ENCODE measurements at regions not wholly inside any gene's neighbourhood (a gene's known extent, or its start where the extent isn't known, plus 50 kb on each side); places are given as distances from the start of the nearest gene placed in this dataset.

- no peak overlapping the region for H3K9ac ChIP-seq (ENCODE audit: low read length)
- no peaks in the 10 kb centered on the region for H3K79me1 ChIP-seq (replicated peaks; ENCODE audit: low read length, poor library complexity, severe bottlenecking)
- H3K4me1 ChIP-seq (ENCODE audit: control insufficient read depth, insufficient read depth, low read depth, low read length) = no peaks in the 10 kb centered on the region
- no peak overlapping the region for H3K14ac ChIP-seq (ENCODE audit: low read length in 2 of 2)
- no peak overlapping the region for H3K27ac ChIP-seq (ENCODE audit: low read length, poor library complexity, severe bottlenecking)
- H4K8ac ChIP-seq (ENCODE audit: low read length) = no peak overlapping the region
- no peaks in the 10 kb centered on the region for H3K9me3 ChIP-seq (ENCODE audit: control insufficient read depth, low read length)
- no peak overlapping the region for H3K18ac ChIP-seq (ENCODE audit: low read depth in 1 of 2, low read length in 2 of 2)
- no peak overlapping the region for H2BK12ac ChIP-seq (ENCODE audit: low read length in 2 of 2)
- DNase-seq = no peak
- H3K4me2 ChIP-seq (ENCODE audit: low read length, poor library complexity, severe bottlenecking) = no peak overlapping the region
- 82% methylated on average over 20 of the region's 22 CpGs for WGBS
- no peak overlapping the region for H3K23ac ChIP-seq (ENCODE audit: low read length in 2 of 2)
- no peaks in the 10 kb centered on the region for H3K36me3 ChIP-seq (ENCODE audit: control insufficient read depth in 1 of 2, insufficient read depth in 2 of 2, low read depth in 1 of 2, low read length in 2 of 2)
- H3K27me3 ChIP-seq (ENCODE audit: control insufficient read depth in 1 of 2, insufficient read depth in 1 of 2, low read length in 2 of 2) = peaks cover 52 to 96% of the 10 kb centered on the region in 2 experiments
- no peak overlapping the region for H2BK15ac ChIP-seq (ENCODE audit: low read depth, poor library complexity, severe bottlenecking)
- no peak overlapping the region for H4K91ac ChIP-seq (ENCODE audit: low read length)
- no peak overlapping the region for H3K4me3 ChIP-seq (ENCODE audit: insufficient read depth in 1 of 2, low read depth in 1 of 2, low read length in 2 of 2)
- H2BK120ac ChIP-seq (ENCODE audit: low read depth, low read length) = no peak overlapping the region
- H2AK5ac ChIP-seq (ENCODE audit: low read length, severe bottlenecking) = no peak overlapping the region
- H2BK5ac ChIP-seq (ENCODE audit: low read depth, low read length, poor library complexity, severe bottlenecking) = no peak overlapping the region
- H2AFZ ChIP-seq (ENCODE audit: low read depth, low read length) = no peak overlapping the region
- no peak overlapping the region for H3K4ac ChIP-seq (ENCODE audit: low read depth in 1 of 2, low read length in 2 of 2)
Observed at GRCh38 chr15:77732514-77733335, 100.0 kb upstream of the LINGO1 start.

GRCh38 chr15:77731945-77732344 is 99.2 kb upstream of the LINGO1 start:
- H3K14ac ChIP-seq (ENCODE audit: low read length in 2 of 2) = no peak overlapping the region
- H3K4me3 ChIP-seq (ENCODE audit: insufficient read depth in 1 of 2, low read depth in 1 of 2, low read length in 2 of 2) = peak overlapping the region in 1 of 2 experiments; percentile 2
- H3K18ac ChIP-seq (ENCODE audit: low read depth in 1 of 2, low read length in 2 of 2) = no peak overlapping the region
- H3K36me3 ChIP-seq (ENCODE audit: control insufficient read depth in 1 of 2, insufficient read depth in 2 of 2, low read depth in 1 of 2, low read length in 2 of 2) = no peaks in the 10 kb centered on the region
- H3K27ac ChIP-seq (ENCODE audit: low read length, poor library complexity, severe bottlenecking) = no peak overlapping the region
- H2AFZ ChIP-seq (ENCODE audit: low read depth, low read length) = no peak overlapping the region
- no peak overlapping the region for H4K8ac ChIP-seq (ENCODE audit: low read length)
- H2BK5ac ChIP-seq (ENCODE audit: low read depth, low read length, poor library complexity, severe bottlenecking) = no peak overlapping the region
- 65% methylated on average over 5 of the region's 5 CpGs for WGBS
- no peak overlapping the region for H3K4me2 ChIP-seq (ENCODE audit: low read length, poor library complexity, severe bottlenecking)
- no peak overlapping the region for H2BK120ac ChIP-seq (ENCODE audit: low read depth, low read length)
- no peak overlapping the region for H3K4ac ChIP-seq (ENCODE audit: low read depth in 1 of 2, low read length in 2 of 2)
- H3K9me3 ChIP-seq (ENCODE audit: control insufficient read depth, low read length) = no peaks in the 10 kb centered on the region
- DNase-seq = no peak
- H3K23ac ChIP-seq (ENCODE audit: low read length in 2 of 2) = no peak overlapping the region
- peaks cover 47 to 94% of the 10 kb centered on the region in 2 experiments for H3K27me3 ChIP-seq (ENCODE audit: control insufficient read depth in 1 of 2, insufficient read depth in 1 of 2, low read length in 2 of 2)
- no peak overlapping the region for H2BK15ac ChIP-seq (ENCODE audit: low read depth, poor library complexity, severe bottlenecking)
- no peak overlapping the region for H2BK12ac ChIP-seq (ENCODE audit: low read length in 2 of 2)
- no peaks in the 10 kb centered on the region for H3K79me1 ChIP-seq (replicated peaks; ENCODE audit: low read length, poor library complexity, severe bottlenecking)
- H3K4me1 ChIP-seq (ENCODE audit: control insufficient read depth, insufficient read depth, low read depth, low read length) = no peaks in the 10 kb centered on the region
- no peak overlapping the region for H3K9ac ChIP-seq (ENCODE audit: low read length)
- H4K91ac ChIP-seq (ENCODE audit: low read length) = no peak overlapping the region
- H2AK5ac ChIP-seq (ENCODE audit: low read length, severe bottlenecking) = no peak overlapping the region

- H4K8ac ChIP-seq (ENCODE audit: low read length) = no peak overlapping the region
- no peak overlapping the region for H3K4ac ChIP-seq (ENCODE audit: low read depth in 1 of 2, low read length in 2 of 2)
- H3K9ac ChIP-seq (ENCODE audit: low read length) = no peak overlapping the region
- no peak overlapping the region for H3K27ac ChIP-seq (ENCODE audit: low read length, poor library complexity, severe bottlenecking)
- no peak overlapping the region for H3K4me2 ChIP-seq (ENCODE audit: low read length, poor library complexity, severe bottlenecking)
- no peak for DNase-seq
- H2BK15ac ChIP-seq (ENCODE audit: low read depth, poor library complexity, severe bottlenecking) = no peak overlapping the region
- no peak overlapping the region for H2AK5ac ChIP-seq (ENCODE audit: low read length, severe bottlenecking)
- H2BK5ac ChIP-seq (ENCODE audit: low read depth, low read length, poor library complexity, severe bottlenecking) = no peak overlapping the region
- no peaks in the 10 kb centered on the region for H3K4me1 ChIP-seq (ENCODE audit: control insufficient read depth, insufficient read depth, low read depth, low read length)
- H3K79me1 ChIP-seq (replicated peaks; ENCODE audit: low read length, poor library complexity, severe bottlenecking) = no peaks in the 10 kb centered on the region
- no peaks in the 10 kb centered on the region for H3K36me3 ChIP-seq (ENCODE audit: control insufficient read depth in 1 of 2, insufficient read depth in 2 of 2, low read depth in 1 of 2, low read length in 2 of 2)
- no peak overlapping the region for H2AFZ ChIP-seq (ENCODE audit: low read depth, low read length)
- H3K23ac ChIP-seq (ENCODE audit: low read length in 2 of 2) = no peak overlapping the region
- no peak overlapping the region for H4K91ac ChIP-seq (ENCODE audit: low read length)
- H3K14ac ChIP-seq (ENCODE audit: low read length in 2 of 2) = no peak overlapping the region
- H3K27me3 ChIP-seq (ENCODE audit: control insufficient read depth in 1 of 2, insufficient read depth in 1 of 2, low read length in 2 of 2) = peaks cover 50 to 92% of the 10 kb centered on the region in 2 experiments
- no peak overlapping the region for H3K4me3 ChIP-seq (ENCODE audit: insufficient read depth in 1 of 2, low read depth in 1 of 2, low read length in 2 of 2)
- H3K9me3 ChIP-seq (ENCODE audit: control insufficient read depth, low read length) = no peaks in the 10 kb centered on the region
- H3K18ac ChIP-seq (ENCODE audit: low read depth in 1 of 2, low read length in 2 of 2) = no peak overlapping the region
- 83% methylated on average over 8 of the region's 8 CpGs for WGBS
- no peak overlapping the region for H2BK12ac ChIP-seq (ENCODE audit: low read length in 2 of 2)
- no peak overlapping the region for H2BK120ac ChIP-seq (ENCODE audit: low read depth, low read length)
Observed at GRCh38 chr15:77731067-77731466, 98.4 kb upstream of the LINGO1 start.

GRCh38 chr15:77727635-77728304 is 95.1 kb upstream of the LINGO1 start:
- H3K9ac ChIP-seq (ENCODE audit: low read length) = no peak overlapping the region
- no peaks in the 10 kb centered on the region for H3K4me1 ChIP-seq (ENCODE audit: control insufficient read depth, insufficient read depth, low read depth, low read length)
- no peaks in the 10 kb centered on the region for H3K9me3 ChIP-seq (ENCODE audit: control insufficient read depth, low read length)
- no peak overlapping the region for H4K91ac ChIP-seq (ENCODE audit: low read length)
- H3K36me3 ChIP-seq (ENCODE audit: control insufficient read depth in 1 of 2, insufficient read depth in 2 of 2, low read depth in 1 of 2, low read length in 2 of 2) = no peaks in the 10 kb centered on the region
- no peak overlapping the region for H2AFZ ChIP-seq (ENCODE audit: low read depth, low read length)
- no peak overlapping the region for H2BK120ac ChIP-seq (ENCODE audit: low read depth, low read length)
- no peak overlapping the region for H3K4me3 ChIP-seq (ENCODE audit: insufficient read depth in 1 of 2, low read depth in 1 of 2, low read length in 2 of 2)
- 71% methylated on average over 7 of the region's 7 CpGs for WGBS
- no peak overlapping the region for H2BK15ac ChIP-seq (ENCODE audit: low read depth, poor library complexity, severe bottlenecking)
- H2BK12ac ChIP-seq (ENCODE audit: low read length in 2 of 2) = no peak overlapping the region
- no peak overlapping the region for H4K8ac ChIP-seq (ENCODE audit: low read length)
- H2AK5ac ChIP-seq (ENCODE audit: low read length, severe bottlenecking) = no peak overlapping the region
- no peaks in the 10 kb centered on the region for H3K79me1 ChIP-seq (replicated peaks; ENCODE audit: low read length, poor library complexity, severe bottlenecking)
- H3K18ac ChIP-seq (ENCODE audit: low read depth in 1 of 2, low read length in 2 of 2) = no peak overlapping the region
- H3K27ac ChIP-seq (ENCODE audit: low read length, poor library complexity, severe bottlenecking) = no peak overlapping the region
- no peak overlapping the region for H3K4me2 ChIP-seq (ENCODE audit: low read length, poor library complexity, severe bottlenecking)
- no peak overlapping the region for H2BK5ac ChIP-seq (ENCODE audit: low read depth, low read length, poor library complexity, severe bottlenecking)
- no peak for DNase-seq
- no peak overlapping the region for H3K4ac ChIP-seq (ENCODE audit: low read depth in 1 of 2, low read length in 2 of 2)
- no peak overlapping the region for H3K23ac ChIP-seq (ENCODE audit: low read length in 2 of 2)
- H3K27me3 ChIP-seq (ENCODE audit: control insufficient read depth in 1 of 2, insufficient read depth in 1 of 2, low read length in 2 of 2) = peaks cover 50 to 76% of the 10 kb centered on the region in 2 experiments
- no peak overlapping the region for H3K14ac ChIP-seq (ENCODE audit: low read length in 2 of 2)
